ENCODE measurements at regions not wholly inside any gene's neighbourhood (a gene's known extent, or its start where the extent isn't known, plus 50 kb on each side); places are given as distances from the start of the nearest gene placed in this dataset.

- no peak for DNase-seq
- Histone ChIP-seq H3K27me3 (no peaks in the 10 kb centered on the region), H3K9me3 (no peaks in the 10 kb centered on the region), H3K4me1 (peaks cover 0 to 5% of the 10 kb centered on the region in 2 donors), H3K27ac (no peak overlapping the region), H3K4me3 (no peak overlapping the region), H3K36me3 (no peaks in the 10 kb centered on the region)
- intact Hi-C loops (cut with DNase I; ENCODE audit: low total_unique reads), result no loop called here
- no peak for TF ChIP-seq POLR2A (IDR thresholded peaks at IDR 0.05)
- TF ChIP-seq CTCF (IDR thresholded peaks at IDR 0.05), result no peak
Measured at GRCh38 chr17:77548967-77549366, 408.2 kb downstream of the SEC14L1 start.

- Histone ChIP-seq H3K36me3 (no peaks in the 10 kb centered on the region), H3K4me1 (peaks cover 0 to 5% of the 10 kb centered on the region in 2 donors), H3K27ac (no peak overlapping the region), H3K9me3 (no peaks in the 10 kb centered on the region), H3K4me3 (no peak overlapping the region), H3K27me3 (no peaks in the 10 kb centered on the region)
- intact Hi-C loops (cut with DNase I; ENCODE audit: low total_unique reads), result no loop called here
- no peak for DNase-seq
- TF ChIP-seq POLR2A (IDR thresholded peaks at IDR 0.05) (no peak), CTCF (IDR thresholded peaks at IDR 0.05) (no peak)
Measured at GRCh38 chr17:77549726-77550366, 408.7 kb upstream of the TNRC6C start.

GRCh38 chr17:77553459-77554066 lies 404.9 kb upstream of the TNRC6C start:
- intact Hi-C loops (cut with DNase I; ENCODE audit: low total_unique reads), result no loop called here
- TF ChIP-seq POLR2A (IDR thresholded peaks at IDR 0.05) (no peak), CTCF (IDR thresholded peaks at IDR 0.05) (no peak)
- Histone ChIP-seq H3K4me1 (no peaks in the 10 kb centered on the region), H3K4me3 (no peak overlapping the region), H3K36me3 (no peaks in the 10 kb centered on the region), H3K27me3 (no peaks in the 10 kb centered on the region), H3K27ac (no peak overlapping the region), H3K9me3 (no peaks in the 10 kb centered on the region)
- DNase-seq, result no peak

GRCh38 chr17:77555121-77555591 lies 403.3 kb upstream of the TNRC6C start:
- H3K4me3 ChIP-seq, result no peak overlapping the region
- DNase-seq, result no peak
- TF ChIP-seq POLR2A (IDR thresholded peaks at IDR 0.05) (no peak), CTCF (IDR thresholded peaks at IDR 0.05) (no peak)
- no peak overlapping the region for H3K27ac ChIP-seq
- H3K4me1 ChIP-seq, result no peaks in the 10 kb centered on the region
- H3K9me3 ChIP-seq, result no peaks in the 10 kb centered on the region
- H3K27me3 ChIP-seq, result no peaks in the 10 kb centered on the region
- intact Hi-C loops (cut with DNase I; ENCODE audit: low total_unique reads), result no loop called here
- H3K36me3 ChIP-seq, result no peaks in the 10 kb centered on the region

GRCh38 chr17:77555741-77556291 lies 402.7 kb upstream of the TNRC6C start:
- no peak for DNase-seq
- H3K36me3 ChIP-seq, result no peaks in the 10 kb centered on the region
- TF ChIP-seq CTCF (IDR thresholded peaks at IDR 0.05) (no peak), POLR2A (IDR thresholded peaks at IDR 0.05) (no peak)
- no peaks in the 10 kb centered on the region for H3K27me3 ChIP-seq
- no peak overlapping the region for H3K27ac ChIP-seq
- intact Hi-C loops (cut with DNase I; ENCODE audit: low total_unique reads), result no loop called here
- no peaks in the 10 kb centered on the region for H3K4me1 ChIP-seq
- H3K9me3 ChIP-seq, result no peaks in the 10 kb centered on the region
- H3K4me3 ChIP-seq, result no peak overlapping the region
